MM.1S (cell line): ENCODE measurements at regions not wholly inside any gene's neighbourhood (a gene's known extent, or its start where the extent isn't known, plus 50 kb on each side); places are given as distances from the start of the nearest gene placed in this dataset.
"Not testable (repeated sequence)": the region's sequence is repeated elsewhere in the genome, so short reads cannot be mapped to it uniquely, and the experiment has no call there.

ENCODE experiments used
- DNase-seq: peaks from one replicate; pipeline ENCODE4 v3.0.0-alpha.2; 2015
- H2AFZ ChIP-seq: fragments of 300-600 bp; sonication (generic); 2 replicates; pipeline ENCODE4 v1.6.0; 2016; ENCODE audit warnings: antibody characterized with exemption, low read length
- H3F3A ChIP-seq: fragments of 300-600 bp; sonication (generic); 2 replicates; pipeline ENCODE4 v1.6.1; 2016; ENCODE audit warnings: mild to moderate bottlenecking, antibody characterized with exemption, low read length, moderate library complexity, mixed read lengths; ENCODE audit not compliant: insufficient read depth
- H3K27ac ChIP-seq: fragments of 300-600 bp; sonication (generic); 2 replicates; pipeline ENCODE4 v1.5.1; 2016; ENCODE audit warnings: mild to moderate bottlenecking, low read length
- H3K27me3 ChIP-seq: fragments of 300-600 bp; sonication (generic); replicated peaks from 2 replicates; pipeline ENCODE4 v1.6.0; 2016; ENCODE audit warnings: low read length; ENCODE audit not compliant: insufficient read depth
- H3K36me3 ChIP-seq: fragments of 300-600 bp; sonication (generic); replicated peaks from 2 replicates; pipeline ENCODE4 v1.6.1; 2016; ENCODE audit warnings: mild to moderate bottlenecking, low read length, mixed read lengths; ENCODE audit not compliant: insufficient read depth
- H3K4me1 ChIP-seq: fragments of 300-600 bp; sonication (generic); 2 replicates; pipeline ENCODE4 v1.6.1; 2016; ENCODE audit warnings: low read length, mixed read lengths
- H3K4me2 ChIP-seq: fragments of 300-600 bp; sonication (generic); 2 replicates; pipeline ENCODE4 v1.6.0; 2016; ENCODE audit warnings: low read depth, low read length
- H3K4me3 ChIP-seq: fragments of 300-600 bp; sonication (generic); 2 replicates; pipeline ENCODE4 v1.5.1; 2016; ENCODE audit warnings: low read length, mixed read lengths
- H3K79me2 ChIP-seq: fragments of 300-600 bp; sonication (generic); 2 replicates; pipeline ENCODE4 v1.6.1; 2016; ENCODE audit warnings: mixed run types, low read length, mixed read lengths
- H3K9ac ChIP-seq: fragments of 300-600 bp; sonication (generic); 2 replicates; pipeline ENCODE4 v1.6.1; 2016; ENCODE audit warnings: low read length, mixed read lengths
- H3K9me2 ChIP-seq: fragments of 300-600 bp; sonication (generic); replicated peaks from 2 replicates; pipeline ENCODE4 v1.6.1; 2016; ENCODE audit warnings: mild to moderate bottlenecking, low read length, mixed read lengths; ENCODE audit not compliant: insufficient read depth
- H3K9me3 ChIP-seq: fragments of 300-600 bp; sonication (generic); replicated peaks from 2 replicates; pipeline ENCODE4 v1.6.1; 2016; ENCODE audit warnings: mild to moderate bottlenecking, low read length, mixed read lengths; ENCODE audit not compliant: insufficient read depth
- H4K20me1 ChIP-seq: fragments of 300-600 bp; sonication (generic); 2 replicates; pipeline ENCODE4 v1.6.1; 2016; ENCODE audit warnings: mild to moderate bottlenecking, low read length, moderate library complexity, mixed read lengths; ENCODE audit not compliant: insufficient read depth
- CTCF ChIP-seq: fragments of 300-600 bp; sonication (generic); IDR thresholded peaks from 2 replicates; pipeline ENCODE4 v1.5.1; 2016; ENCODE audit warnings: antibody characterized with exemption, low read length, mixed read lengths
- EZH2 ChIP-seq: fragments of 300-600 bp; sonication (generic); optimal IDR thresholded peaks from 2 replicates; pipeline ENCODE3; 2017; ENCODE audit warnings: low read depth, mild to moderate bottlenecking, antibody characterized with exemption, low read length, mixed read lengths
- EZH2phosphoT487 ChIP-seq: fragments of 300-600 bp; sonication (generic); IDR thresholded peaks from 2 replicates; pipeline ENCODE4 v1.6.1; 2018; ENCODE audit warnings: antibody characterized with exemption, low read length

- Histone ChIP-seq H3K4me2 (no peak overlapping the region), H3K9me3 (no peaks in the 10 kb centered on the region), H3K9ac (no peak overlapping the region), H3K4me1 (no peaks in the 10 kb centered on the region), H3K27ac (no peak overlapping the region), H3K9me2 (no peaks in the 10 kb centered on the region), H3K36me3 (no peaks in the 10 kb centered on the region), H3K27me3 (peaks cover 87% of the 10 kb centered on the region), H3K4me3 (no peak overlapping the region), H3F3A (no peaks in the 10 kb centered on the region), H3K79me2 (no peaks in the 10 kb centered on the region), H2AFZ (no peak overlapping the region), H4K20me1 (no peaks in the 10 kb centered on the region)
- no peak for DNase-seq
- TF ChIP-seq EZH2 (no peak), CTCF (no peak)
Measured at GRCh38 chr10:100664316-100665149, 80.8 kb upstream of the PAX2 start.

GRCh38 chr10:100666634-100667033 is 78.7 kb upstream of the PAX2 start:
- not testable (repeated sequence) for H3K9me2 ChIP-seq, H3K36me3 ChIP-seq, H3K4me1 ChIP-seq, H3K4me2 ChIP-seq, H3K9ac ChIP-seq, H3K4me3 ChIP-seq, DNase-seq, H3K79me2 ChIP-seq, H3K27ac ChIP-seq, H4K20me1 ChIP-seq, H3F3A ChIP-seq, H2AFZ ChIP-seq, H3K9me3 ChIP-seq
- H3K27me3 ChIP-seq, result peaks cover 91% of the 10 kb centered on the region

- Histone ChIP-seq H3F3A (no peaks in the 10 kb centered on the region), H3K4me3 (no peak overlapping the region), H4K20me1 (no peaks in the 10 kb centered on the region), H3K9me3 (no peaks in the 10 kb centered on the region), H3K27me3 (peaks cover 91% of the 10 kb centered on the region), H3K36me3 (no peaks in the 10 kb centered on the region), H3K9ac (no peak overlapping the region), H3K27ac (no peak overlapping the region), H3K79me2 (no peaks in the 10 kb centered on the region), H3K9me2 (no peaks in the 10 kb centered on the region), H3K4me1 (no peaks in the 10 kb centered on the region), H2AFZ (no peak overlapping the region), H3K4me2 (no peak overlapping the region)
- no peak for DNase-seq
- no peak for TF ChIP-seq EZH2
- TF ChIP-seq EZH2phosphoT487, result no peak
- no peak for TF ChIP-seq CTCF
Measured at GRCh38 chr10:100669616-100670015, 75.8 kb upstream of the PAX2 start.

- DNase-seq, result no peak
- H3K4me1 ChIP-seq, result no peaks in the 10 kb centered on the region
- H3K9me3 ChIP-seq, result no peaks in the 10 kb centered on the region
- no peak overlapping the region for H3K27ac ChIP-seq
- H3F3A ChIP-seq, result no peaks in the 10 kb centered on the region
- peak overlapping the region; percentile 49; the same call in 1 of the 2 replicates for H3K4me2 ChIP-seq
- no peak overlapping the region for H2AFZ ChIP-seq
- H3K9ac ChIP-seq, result no peak overlapping the region
- H4K20me1 ChIP-seq, result no peaks in the 10 kb centered on the region
- no peaks in the 10 kb centered on the region for H3K79me2 ChIP-seq
- H3K4me3 ChIP-seq, result no peak overlapping the region
- no peaks in the 10 kb centered on the region for H3K9me2 ChIP-seq
- no peaks in the 10 kb centered on the region for H3K36me3 ChIP-seq
- TF ChIP-seq CTCF (no peak), EZH2phosphoT487 (no peak; the same call in 1 of the 2 replicates), EZH2 (no peak)
- H3K27me3 ChIP-seq, result peaks cover 92% of the 10 kb centered on the region
Measured at GRCh38 chr10:100670368-100670767, 75.0 kb upstream of the PAX2 start.
